ENCODE measurements at regions not wholly inside any gene's neighbourhood (a gene's known extent, or its start where the extent isn't known, plus 50 kb on each side); places are given as distances from the start of the nearest gene placed in this dataset.
A peak's percentile ranks its signal among the peaks of the same experiment; 100 is the strongest.

DNA sequence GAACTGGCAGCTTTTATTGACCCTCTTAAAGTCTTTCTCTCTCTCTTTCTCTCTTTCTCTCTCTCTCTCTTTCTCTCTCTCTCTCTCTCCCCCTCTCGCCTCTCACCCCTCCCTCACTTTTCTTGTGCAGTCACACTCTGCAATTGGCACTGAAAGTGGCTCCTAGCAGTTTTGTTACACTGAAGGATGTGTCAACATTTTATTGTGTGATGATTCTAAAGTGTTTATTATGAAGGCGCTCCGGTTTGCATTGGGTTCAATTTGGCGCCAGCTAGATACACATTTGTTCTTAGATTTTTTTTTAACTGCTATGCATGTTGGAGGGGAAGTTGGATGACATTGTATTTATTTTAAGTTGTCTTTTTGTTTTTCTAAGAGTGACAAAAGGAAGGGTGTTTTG is 64.0 kb upstream of the CHRM3 start:
- FAIRE-seq (no peak), DNase-seq (ENCODE audit: insufficient read length, low spot score) (no peak)

DNA sequence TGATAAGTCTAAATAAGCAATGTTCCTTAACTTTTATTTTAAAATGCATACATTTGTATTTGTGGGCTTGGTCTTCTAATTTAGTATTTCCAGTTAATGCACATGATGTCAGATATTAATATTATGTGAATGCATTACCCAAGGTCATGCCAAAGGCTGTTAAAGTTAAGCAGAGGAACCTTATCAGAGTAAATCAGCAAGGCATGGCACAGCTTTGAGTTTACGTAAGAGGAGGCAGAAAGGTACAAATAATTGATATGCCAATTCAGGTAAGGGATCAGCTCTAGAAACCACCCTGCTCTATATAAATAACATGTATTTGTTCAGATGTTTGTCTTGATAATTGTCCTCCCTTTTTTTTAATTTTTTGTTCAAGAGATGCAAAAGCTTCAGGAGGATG is 64.5 kb upstream of the CHRM3 start:
- DNase-seq (ENCODE audit: insufficient read length, low spot score): no peak
- FAIRE-seq: no peak

DNA sequence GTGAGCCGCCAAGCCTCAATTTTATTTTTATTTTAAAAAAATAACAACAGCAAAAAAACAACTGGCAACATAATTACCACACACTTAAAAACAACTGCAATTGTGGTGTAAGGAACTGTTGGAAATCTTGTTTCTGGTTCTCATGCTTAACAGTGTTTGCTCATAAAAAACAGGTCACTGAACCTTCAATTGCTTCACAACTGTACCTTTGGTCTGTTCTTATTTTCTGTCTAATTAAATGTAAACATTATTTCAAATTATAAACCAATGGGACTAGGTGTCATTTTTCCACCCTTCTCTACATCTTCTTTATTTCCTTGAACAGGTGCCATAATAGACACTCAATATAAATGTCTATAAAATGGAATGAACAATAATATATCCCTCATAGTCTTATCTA is 68.4 kb upstream of the CHRM3 start:
- DNase-seq (ENCODE audit: insufficient read length, low spot score) (no peak), FAIRE-seq (no peak)

DNA sequence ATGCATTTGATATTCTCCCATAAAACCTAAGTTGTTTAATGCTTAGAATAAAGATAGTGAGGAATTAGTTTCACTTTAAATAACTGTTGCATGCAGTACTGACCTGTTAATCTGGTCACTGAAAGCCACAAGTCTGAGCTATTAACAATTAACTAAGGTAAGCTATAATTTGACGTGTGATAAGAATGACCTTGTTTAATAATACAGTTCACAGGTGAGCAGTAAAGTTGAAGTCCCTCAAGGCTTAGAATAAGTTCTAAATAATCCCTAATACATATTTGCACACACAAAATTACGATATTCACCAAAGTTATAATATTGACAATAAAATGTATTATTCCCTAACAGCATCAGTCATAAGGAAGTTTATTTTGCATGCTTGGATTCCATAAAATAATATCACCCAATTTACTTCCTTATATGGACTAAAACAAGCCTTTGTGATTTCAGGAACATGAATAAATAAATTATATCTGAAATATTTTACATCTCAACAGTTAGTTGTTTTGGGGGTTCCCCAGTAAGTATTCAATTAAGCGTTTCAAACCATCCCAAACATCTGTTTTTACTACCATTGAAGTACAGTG is 70.6 kb upstream of the CHRM3 start:
- FAIRE-seq (no peak), DNase-seq (ENCODE audit: insufficient read length, low spot score) (no peak)

DNA sequence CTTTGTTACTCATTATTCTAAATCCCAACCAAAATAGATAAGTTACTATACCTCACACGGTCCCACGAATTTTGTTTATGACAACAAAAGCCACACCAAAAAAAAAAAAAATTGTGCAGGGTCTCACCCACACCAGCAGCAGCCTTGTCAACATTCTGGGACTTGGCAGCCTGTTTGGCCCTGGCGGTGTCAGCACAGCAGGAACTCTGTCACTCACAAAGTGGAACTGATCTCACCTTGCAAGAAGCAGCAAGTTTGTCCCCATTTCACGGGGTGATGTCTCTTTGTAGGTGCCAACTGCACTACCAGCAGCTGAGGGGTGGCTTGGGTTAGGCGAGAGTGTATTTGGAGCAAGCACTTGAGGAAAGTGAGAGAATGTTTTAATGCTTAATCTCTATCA is 75.0 kb upstream of the CHRM3 start:
- no peak for DNase-seq (ENCODE audit: insufficient read length, low spot score)
- FAIRE-seq: no peak

DNA sequence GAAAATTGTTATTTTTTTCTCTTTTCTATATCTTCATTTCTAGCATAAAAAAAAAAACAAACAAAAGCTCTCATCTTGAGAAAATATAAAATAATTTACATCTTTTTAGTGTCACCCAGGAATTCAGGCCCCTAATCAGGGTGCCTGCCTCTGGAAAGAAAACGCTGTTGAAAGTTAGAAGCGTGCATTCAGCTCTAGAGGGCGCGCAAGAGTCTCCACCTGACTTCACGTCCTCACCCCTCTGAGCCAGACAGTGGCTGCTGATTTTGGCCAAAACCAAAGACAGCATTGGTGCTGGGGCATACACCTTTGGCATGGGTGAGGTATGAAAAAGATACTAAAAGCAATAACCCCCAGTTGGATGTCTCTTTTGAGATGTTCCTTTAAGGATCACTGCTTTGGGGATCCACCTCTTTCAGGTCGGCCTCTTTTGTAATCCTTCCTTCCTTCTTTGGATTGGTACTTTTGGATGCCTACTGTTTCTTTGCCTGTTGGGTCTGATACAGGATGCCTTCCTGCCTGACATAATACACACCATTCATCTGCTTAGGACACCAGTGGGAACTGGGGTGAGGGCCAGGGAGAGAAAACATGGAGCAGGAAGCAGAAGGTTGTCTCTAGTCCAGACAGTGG is 77.6 kb upstream of the CHRM3 start:
- DNase-seq (ENCODE audit: insufficient read length, low spot score): no peak
- no peak for FAIRE-seq

DNA sequence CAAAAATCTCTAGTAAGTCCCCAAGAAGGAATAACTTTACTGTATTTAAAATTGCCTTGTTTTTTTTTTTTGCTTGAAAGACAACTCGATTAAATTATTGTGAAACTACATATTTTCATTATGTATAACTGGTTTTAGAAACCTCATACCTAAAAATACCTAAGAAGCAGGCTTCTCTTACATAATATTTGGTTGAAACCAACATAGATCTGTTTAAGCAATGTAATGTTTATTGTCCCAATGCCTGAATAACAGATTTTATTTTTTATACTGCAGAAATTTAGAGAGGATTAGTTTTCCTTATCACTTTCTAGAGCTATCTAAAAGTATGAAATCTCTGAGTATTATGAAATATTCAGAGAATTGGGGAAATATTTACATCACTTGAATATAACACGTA is 78.5 kb upstream of the CHRM3 start:
- FAIRE-seq: no peak

DNA sequence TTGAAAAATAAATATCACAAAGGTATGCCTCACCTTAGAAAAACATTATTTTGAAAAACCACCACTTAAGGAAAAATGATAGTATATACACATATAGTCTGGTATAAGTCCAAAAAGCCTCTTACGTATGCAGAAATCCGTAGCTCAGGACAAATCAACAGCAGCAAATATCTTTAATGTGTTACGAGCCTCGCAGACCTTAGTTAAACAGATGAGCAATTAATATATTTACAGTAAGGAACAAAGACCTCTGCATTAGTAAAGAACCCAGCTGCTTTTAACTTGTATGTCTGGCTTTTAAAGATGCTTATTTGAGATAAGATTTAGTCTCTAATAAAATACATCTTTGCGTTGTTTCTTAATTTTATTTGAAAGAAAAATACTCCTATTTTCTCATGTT is 79.9 kb upstream of the CHRM3 start:
- FAIRE-seq: no peak
- no peak for DNase-seq (ENCODE audit: insufficient read length, low spot score)

More for the DNA sequence above, 78.5 kb upstream of the CHRM3 start:
- no peak for DNase-seq (ENCODE audit: insufficient read length, low spot score)

DNA sequence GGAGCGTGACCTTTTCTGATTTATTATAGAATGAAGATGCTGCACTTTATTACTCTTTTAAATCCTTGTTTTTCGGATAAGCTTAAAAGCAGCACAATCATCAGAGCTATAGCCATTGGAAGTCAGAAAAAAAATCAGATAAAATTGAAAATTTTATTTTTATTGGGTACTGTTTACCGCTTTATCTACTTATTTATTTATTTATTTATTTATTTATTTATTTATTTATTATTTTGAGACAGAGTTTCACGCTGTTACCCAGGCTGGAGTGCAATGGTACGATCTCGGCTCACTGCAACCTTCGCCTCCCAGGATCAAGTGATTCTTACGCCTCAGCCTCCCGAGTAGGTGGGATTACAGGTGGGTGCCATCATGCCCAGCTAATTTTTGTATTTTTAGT is 83.1 kb upstream of the CHRM3 start:
- no peak for FAIRE-seq
- no peak for DNase-seq (ENCODE audit: insufficient read length, low spot score)

DNA sequence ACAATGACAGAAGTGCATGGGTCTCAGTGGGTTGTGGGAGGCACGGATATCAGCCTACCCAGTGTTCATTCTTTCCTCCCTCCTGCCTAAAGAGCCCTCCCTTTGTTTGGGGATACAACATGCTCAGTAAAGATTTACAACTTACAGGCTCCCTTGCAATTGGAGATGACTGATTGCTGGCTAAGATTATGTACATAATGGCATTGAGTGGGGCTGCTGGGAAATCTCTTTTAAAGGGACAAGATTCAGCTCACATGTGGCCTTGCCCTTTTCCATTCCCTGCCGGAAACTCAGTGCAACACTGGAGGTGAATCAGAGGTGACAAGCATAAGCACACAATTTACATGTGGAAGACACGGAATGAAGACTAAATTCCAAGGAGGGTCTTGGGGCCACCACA is 83.7 kb upstream of the CHRM3 start:
- FAIRE-seq (no peak), DNase-seq (ENCODE audit: insufficient read length, low spot score) (no peak)

DNA sequence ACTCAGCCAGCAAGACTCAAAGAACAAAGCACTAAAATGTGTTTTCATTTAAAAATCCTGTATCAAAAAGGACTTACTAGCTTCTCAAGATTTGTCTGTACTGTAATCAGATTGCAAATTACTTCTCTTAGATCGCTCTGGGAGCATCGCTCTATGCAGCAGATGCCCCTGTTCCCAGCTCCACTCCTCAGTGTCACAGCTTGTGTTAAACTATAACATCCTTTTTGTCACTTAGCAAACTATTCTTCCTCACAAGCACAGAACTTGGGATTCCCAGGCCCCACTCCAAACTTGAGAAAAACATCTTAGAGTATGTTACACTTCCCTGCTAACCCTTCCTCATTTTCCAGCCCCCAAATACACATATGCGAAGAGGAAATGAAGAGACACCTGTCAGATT is 85.1 kb upstream of the CHRM3 start:
- FAIRE-seq: no peak
- DNase-seq (ENCODE audit: insufficient read length, low spot score): no peak

DNA sequence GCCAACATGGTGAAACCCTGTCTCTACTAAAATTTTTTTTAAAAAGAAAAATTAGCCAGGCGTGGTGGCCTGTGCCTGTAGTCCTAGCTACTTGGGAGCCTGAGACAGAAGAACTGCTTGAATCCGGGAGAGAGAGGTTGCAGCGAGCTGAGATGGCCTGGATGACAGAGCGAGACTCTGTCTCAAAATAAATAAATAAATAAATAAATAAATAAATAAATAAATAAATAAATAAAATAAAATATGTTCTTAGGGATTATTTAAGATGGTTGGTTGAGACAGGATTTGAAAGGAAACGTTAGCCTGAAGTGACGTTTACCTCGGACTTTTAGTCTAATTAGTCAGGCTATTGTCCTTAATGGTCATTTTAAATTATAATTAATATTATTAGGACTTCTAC is 88.5 kb upstream of the CHRM3 start:
- FAIRE-seq (no peak), DNase-seq (ENCODE audit: insufficient read length, low spot score) (no peak)

DNA sequence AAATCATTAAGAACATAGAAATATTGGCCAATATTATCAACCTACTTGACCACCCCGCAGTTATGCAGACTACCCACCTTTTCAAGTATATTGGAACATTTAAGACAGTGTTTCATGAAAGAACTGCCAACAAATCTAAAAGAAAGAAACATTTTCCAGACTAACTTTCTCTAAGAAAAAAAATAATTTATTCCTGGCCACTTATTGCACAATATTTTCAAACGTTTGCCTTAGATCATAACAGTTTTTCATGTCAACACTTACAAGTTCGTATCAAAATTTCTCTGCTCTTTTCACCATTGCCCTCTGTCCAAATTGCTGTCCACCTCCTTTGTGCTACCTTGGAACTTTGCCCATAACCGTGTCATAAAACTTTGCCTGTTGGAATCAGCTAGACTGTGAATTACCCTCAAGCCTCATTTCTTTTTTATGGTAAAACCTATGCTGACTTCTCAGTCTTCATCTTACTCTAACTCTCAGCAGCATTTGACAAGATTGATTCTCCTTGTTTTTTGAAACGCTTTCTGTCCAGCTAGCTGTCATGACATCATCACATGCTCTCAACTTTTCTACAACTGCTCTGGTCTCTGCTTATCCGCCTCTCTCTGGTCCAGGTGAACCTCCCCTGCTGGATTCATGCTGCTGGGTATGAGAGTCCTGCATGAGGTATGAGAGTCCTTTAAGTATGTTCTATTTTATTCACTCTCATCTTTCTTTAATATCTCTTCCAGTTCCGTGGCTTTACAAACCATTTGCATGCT is 92.8 kb upstream of the CHRM3 start:
- DNase-seq (ENCODE audit: insufficient read length, low spot score): no peak
- no peak for FAIRE-seq

DNA sequence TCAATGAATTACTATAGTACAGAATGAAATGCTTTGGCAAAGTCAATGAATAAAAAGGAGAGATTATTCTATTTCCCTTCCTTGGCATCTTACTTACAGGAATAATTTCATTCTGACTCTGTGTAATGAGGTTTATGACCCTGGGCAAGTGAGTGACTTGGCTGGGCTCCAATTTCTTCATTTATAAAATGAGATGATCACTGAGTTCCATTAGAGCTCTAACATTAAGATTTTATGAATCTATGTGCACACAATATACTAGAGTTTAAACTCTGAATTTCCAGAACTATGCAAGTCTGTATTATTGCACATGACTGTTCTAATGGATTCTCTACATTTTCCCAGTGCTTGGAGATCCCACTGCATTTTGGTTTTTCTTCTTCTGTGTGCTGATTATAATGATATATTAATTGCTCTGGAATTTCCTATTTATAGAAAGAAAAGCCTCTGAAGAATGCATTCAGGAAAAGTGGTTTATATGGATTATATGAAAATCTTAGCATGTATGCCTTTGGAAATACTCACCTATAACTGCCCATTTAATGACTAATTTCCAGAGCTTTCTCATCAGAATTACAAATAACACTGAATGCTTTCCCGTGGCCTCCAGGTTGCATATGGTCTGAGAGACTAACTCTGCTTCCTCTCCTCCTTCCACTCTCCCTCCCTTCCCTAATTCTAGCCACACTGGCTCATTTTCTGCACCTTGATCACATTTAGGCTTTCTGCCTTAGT is 97.4 kb upstream of the CHRM3 start:
- FAIRE-seq: no peak

DNA sequence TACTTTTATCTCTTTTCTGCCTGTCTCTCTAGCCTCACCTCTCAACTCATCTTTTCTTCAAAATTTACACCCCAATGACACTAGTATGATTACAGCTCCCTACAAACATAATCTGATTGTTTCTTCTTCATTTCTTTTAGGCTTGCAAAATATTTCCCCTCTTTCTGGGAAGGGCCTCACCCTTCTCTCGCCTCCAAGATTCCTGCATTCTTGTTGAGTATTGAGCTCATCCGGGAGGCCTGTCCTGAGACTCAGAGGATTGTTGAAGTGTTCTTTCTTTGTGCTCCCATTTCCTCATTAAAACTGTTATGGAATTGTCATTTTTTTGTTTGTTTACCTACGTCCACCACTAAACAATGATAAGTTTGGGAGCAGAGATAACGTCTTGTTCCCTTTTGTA is 99.1 kb upstream of the CHRM3 start:
- no peak for DNase-seq (ENCODE audit: insufficient read length, low spot score)
- FAIRE-seq: no peak

More for the DNA sequence above, 97.4 kb upstream of the CHRM3 start:
- DNase-seq (ENCODE audit: insufficient read length, low spot score): no peak

DNA sequence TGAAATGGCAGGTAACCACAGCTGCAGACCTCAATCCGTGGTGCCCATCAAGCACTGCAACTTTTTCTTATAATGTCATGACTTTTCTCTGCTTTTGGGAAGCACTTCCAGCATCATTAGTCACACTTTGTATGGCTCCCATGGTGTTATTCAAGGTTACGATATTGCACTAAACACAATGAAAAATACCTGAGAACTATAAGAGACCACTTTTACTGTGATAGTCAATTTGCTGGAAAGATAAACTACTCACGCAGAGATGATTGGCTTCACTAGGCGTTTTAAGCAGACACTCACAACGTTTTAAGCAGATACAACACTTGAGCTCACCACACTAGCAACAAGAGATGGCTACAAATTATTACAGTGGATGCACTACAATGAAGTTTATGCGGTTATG is 103.2 kb upstream of the CHRM3 start:
- no peak for FAIRE-seq
- no peak for DNase-seq (ENCODE audit: insufficient read length, low spot score)

DNA sequence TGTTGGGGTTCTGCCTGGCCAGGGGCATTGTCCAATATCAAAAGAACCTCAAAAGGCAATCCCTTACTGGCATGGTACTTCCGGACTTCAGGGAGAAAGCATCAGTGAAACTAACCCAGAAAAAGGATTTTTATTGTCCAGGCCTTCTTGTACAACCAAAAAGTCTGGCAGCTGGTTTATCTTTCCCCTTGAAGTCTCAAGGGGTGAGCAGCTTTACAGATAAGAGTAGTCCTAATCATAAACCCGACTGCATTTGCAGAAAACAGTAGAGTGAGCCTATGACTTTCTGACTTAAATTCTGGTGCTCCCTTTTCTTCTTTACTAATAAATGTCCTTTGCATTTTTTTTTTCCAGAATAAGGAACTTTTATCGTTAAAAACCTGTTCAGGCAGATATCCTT is 104.0 kb upstream of the CHRM3 start:
- no peak for FAIRE-seq
- DNase-seq (ENCODE audit: insufficient read length, low spot score): no peak

DNA sequence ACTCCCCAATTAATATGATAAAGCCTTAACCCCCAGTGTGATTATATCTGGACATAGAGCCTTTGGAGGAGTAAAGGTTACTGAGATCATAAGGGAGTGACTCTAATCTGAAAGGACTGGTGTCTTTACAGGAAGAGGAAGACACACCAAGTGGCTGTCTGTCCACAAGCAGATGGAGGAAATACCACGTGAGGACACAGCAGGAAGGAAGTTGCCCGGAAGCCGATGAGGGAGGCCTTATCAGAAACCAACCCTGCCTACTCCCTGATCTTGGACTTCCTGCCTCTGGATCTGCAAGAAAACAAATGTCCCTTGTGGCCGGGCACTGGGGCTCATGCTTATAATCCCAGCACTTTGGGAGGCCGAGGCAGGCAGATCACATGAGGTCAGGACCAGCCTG is 110.3 kb upstream of the CHRM3 start:
- DNase-seq (ENCODE audit: insufficient read length, low spot score) (no peak), FAIRE-seq (no peak)

DNA sequence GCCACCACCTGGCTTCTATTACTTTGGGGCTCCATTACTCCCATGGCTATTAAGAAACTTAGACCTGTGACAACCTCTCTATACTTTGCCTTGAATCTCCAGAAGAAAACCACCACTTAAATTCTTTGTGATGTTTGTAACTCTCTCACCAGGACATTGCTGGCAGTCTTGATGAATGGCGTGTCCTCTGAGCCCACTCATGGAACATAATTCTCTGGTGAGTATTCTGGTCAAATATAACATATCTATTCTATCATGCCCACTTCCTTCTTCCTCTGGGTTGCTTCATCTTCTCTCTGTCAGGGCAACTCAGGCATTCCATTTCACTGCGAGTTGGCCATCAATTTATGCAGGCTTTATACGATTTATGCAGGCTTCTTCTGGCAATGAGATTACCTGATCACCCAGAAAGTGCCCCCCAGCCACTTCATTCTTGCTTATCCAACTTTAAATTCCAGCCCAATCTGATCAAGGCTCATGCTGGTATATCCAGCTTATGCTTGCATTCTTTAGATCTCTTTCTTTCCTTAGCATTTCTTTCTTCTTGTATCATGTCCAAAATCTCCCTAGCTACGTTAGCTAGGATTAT is 112.0 kb upstream of the CHRM3 start:
- DNase-seq (ENCODE audit: insufficient read length, low spot score): peak; percentile 5
- no peak for FAIRE-seq

DNA sequence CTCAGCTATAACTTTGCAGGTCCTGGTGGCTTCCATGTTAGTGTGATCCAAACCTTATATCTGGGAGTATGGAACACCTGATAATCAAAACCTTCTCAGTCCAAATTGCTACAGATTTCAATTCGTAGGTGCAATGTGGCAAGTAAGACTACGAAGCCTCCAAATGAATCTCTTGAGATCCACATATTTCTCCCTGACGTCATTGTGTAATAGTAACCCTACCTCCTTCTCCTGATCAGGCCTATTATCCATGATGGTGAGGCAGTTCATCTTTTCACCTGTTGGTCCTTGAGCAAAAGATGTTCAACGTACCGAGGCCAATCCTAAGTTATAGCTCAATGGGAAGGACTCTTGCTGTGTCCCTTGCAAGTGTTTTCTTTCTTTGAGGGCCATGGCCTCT is 115.9 kb upstream of the CHRM3 start:
- FAIRE-seq: no peak
- no peak for DNase-seq (ENCODE audit: insufficient read length, low spot score)

DNA sequence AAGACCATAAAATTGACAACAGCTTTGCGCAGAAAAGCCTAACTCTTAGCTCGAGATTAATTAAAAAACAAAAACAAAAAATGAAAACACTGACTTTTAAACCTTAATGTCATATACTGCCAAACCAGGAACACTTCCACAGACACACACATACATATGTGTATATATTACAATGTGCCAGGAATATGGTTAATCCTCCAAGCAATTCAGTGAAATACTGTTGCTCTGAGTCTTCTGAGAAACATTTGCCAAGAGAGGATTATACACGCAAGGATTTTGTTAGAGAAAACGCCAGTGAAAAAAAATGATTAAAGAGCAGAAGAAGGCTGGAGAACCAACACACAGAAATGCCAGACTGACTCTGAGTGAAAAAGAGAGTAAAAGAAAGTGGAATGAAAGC is 116.7 kb upstream of the CHRM3 start:
- DNase-seq (ENCODE audit: insufficient read length, low spot score) (no peak), FAIRE-seq (no peak)

Data from HTR-8/SVneo (cell line).